A673 (cell line): ENCODE measurements at regions not wholly inside any gene's neighbourhood (a gene's known extent, or its start where the extent isn't known, plus 50 kb on each side); places are given as distances from the start of the nearest gene placed in this dataset.

ENCODE experiments used
- CTCF ChIP-seq: fragments of 300-800, 200-600 bp; sonication (generic); conservative IDR thresholded peaks from 2 replicates; pipeline ENCODE4 v1.5.1; 2017; ENCODE audit warnings: low read depth, mild to moderate bottlenecking, antibody characterized with exemption, low read length, moderate library complexity, mixed read lengths
- EZH2 ChIP-seq: fragments of 200-600 bp; sonication (generic); IDR thresholded peaks from 2 replicates; pipeline ENCODE4 v1.6.1; 2017; ENCODE audit warnings: borderline replicate concordance, low read depth, mild to moderate bottlenecking, mixed read lengths, antibody characterized with exemption, low read length; ENCODE audit not compliant: poor library complexity, severe bottlenecking

- TF ChIP-seq CTCF (no peak), EZH2 (no peak)
These were observed 99.5 kb upstream of the MMADHC start for GRCh38 chr2:149687052-149687427.
